Mesendoderm (in vitro differentiated cells): ENCODE measurements at regions not wholly inside any gene's neighbourhood (a gene's known extent, or its start where the extent isn't known, plus 50 kb on each side); places are given as distances from the start of the nearest gene placed in this dataset.

Experiments used
- DNase-seq: peaks from one replicate; pipeline ENCODE4 v3.0.0; 2013
- H2AK5ac ChIP-seq: 2 replicates; pipeline ENCODE4 v1.6.1; 2013; ENCODE audit warnings: low read length, inconsistent platforms
- H2BK120ac ChIP-seq: 2 replicates; pipeline ENCODE4 v1.6.1; 2013; ENCODE audit warnings: low read depth, mild to moderate bottlenecking, low read length, moderate library complexity, mixed read lengths
- H2BK15ac ChIP-seq: replicated peaks from 2 replicates; pipeline ENCODE4 v1.6.1; 2013; ENCODE audit warnings: low read depth, mild to moderate bottlenecking, moderate library complexity
- H2BK5ac ChIP-seq: 2 replicates; pipeline ENCODE4 v1.6.1; 2013; ENCODE audit warnings: low read length, inconsistent platforms
- H3K18ac ChIP-seq: 2 replicates; pipeline ENCODE4 v1.6.1; 2013; ENCODE audit warnings: mild to moderate bottlenecking, low read length, mixed read lengths
- H3K23ac ChIP-seq: one replicate; pipeline ENCODE4 v1.6.1; 2013; ENCODE audit warnings: low read length
- H3K27ac ChIP-seq: 2 replicates; pipeline ENCODE4 v1.5.1; 2013; ENCODE audit warnings: low read depth, mild to moderate bottlenecking, inconsistent platforms, low read length, moderate library complexity
- H3K27me3 ChIP-seq: 2 replicates; pipeline ENCODE4 v1.6.1; 2013; ENCODE audit warnings: low read length, control low read depth, mild to moderate bottlenecking, inconsistent platforms; ENCODE audit not compliant: insufficient read depth, poor library complexity
- H3K36me3 ChIP-seq: 2 replicates; pipeline ENCODE4 v1.6.1; 2013; ENCODE audit warnings: low read length, inconsistent platforms; ENCODE audit not compliant: control insufficient read depth, insufficient read depth
- H3K4ac ChIP-seq: one replicate; pipeline ENCODE4 v1.6.1; 2013; ENCODE audit warnings: low read depth, mild to moderate bottlenecking, low read length, moderate library complexity
- H3K4me1 ChIP-seq: 2 replicates; pipeline ENCODE4 v1.6.1; 2013; ENCODE audit warnings: low read depth, low read length, inconsistent platforms; ENCODE audit not compliant: control insufficient read depth
- H3K4me2 ChIP-seq: 2 replicates; pipeline ENCODE4 v1.6.1; 2013; ENCODE audit warnings: low read length
- H3K4me3 ChIP-seq: 2 replicates; pipeline ENCODE4 v1.5.1; 2013; ENCODE audit warnings: mild to moderate bottlenecking, low read length
- H3K56ac ChIP-seq: one replicate; pipeline ENCODE4 v1.6.1; 2013; ENCODE audit warnings: low read length
- H3K79me1 ChIP-seq: 2 replicates; pipeline ENCODE4 v1.6.1; 2013; ENCODE audit warnings: low read length, inconsistent platforms
- H3K79me2 ChIP-seq: 2 replicates; pipeline ENCODE4 v1.6.1; 2013; ENCODE audit warnings: mild to moderate bottlenecking, low read length; ENCODE audit not compliant: control insufficient read depth, insufficient read depth
- H3K9ac ChIP-seq: 2 replicates; pipeline ENCODE4 v1.6.1; 2013; ENCODE audit warnings: low read length, inconsistent platforms
- H4K5ac ChIP-seq: one replicate; pipeline ENCODE4 v1.6.1; 2013; ENCODE audit warnings: low read length
- H4K8ac ChIP-seq: one replicate; pipeline ENCODE4 v1.6.1; 2013; ENCODE audit warnings: low read depth, mild to moderate bottlenecking, control low read depth, low read length, moderate library complexity
- WGBS: extraction: QIAGEN DNeasy Blood & Tissue Kit; methylation state at CpG from one replicate; pipeline ENCODE4 v1.1.7; 2013; ENCODE audit warnings: low lambda C conversion rate, missing lambda C conversion rate; ENCODE audit not compliant: insufficient coverage; ENCODE audit errors: extremely low coverage; 5-methylcytosine and 5-hydroxymethylcytosine counted together

- H2BK120ac ChIP-seq, result no peak overlapping the region
- no CpG with 5 or more reads among the region's 1 CpG for WGBS
- H3K79me2 ChIP-seq, result no peaks in the 10 kb centered on the region
- no peak overlapping the region for H3K27ac ChIP-seq
- H3K56ac ChIP-seq, result no peak overlapping the region
- H4K5ac ChIP-seq, result no peak overlapping the region
- no peak overlapping the region for H3K4me2 ChIP-seq
- no peak overlapping the region for H3K23ac ChIP-seq
- H3K79me1 ChIP-seq, result no peaks in the 10 kb centered on the region
- H4K8ac ChIP-seq, result no peak overlapping the region
- H3K4me3 ChIP-seq, result no peak overlapping the region
- H3K4me1 ChIP-seq, result no peaks in the 10 kb centered on the region
- H2AK5ac ChIP-seq, result no peak overlapping the region
- no peaks in the 10 kb centered on the region for H3K36me3 ChIP-seq
- no peak overlapping the region for H2BK5ac ChIP-seq
- no peak overlapping the region for H2BK15ac ChIP-seq
- no peaks in the 10 kb centered on the region for H3K27me3 ChIP-seq
- H3K9ac ChIP-seq, result no peak overlapping the region
- H3K4ac ChIP-seq, result no peak overlapping the region
- no peak overlapping the region for H3K18ac ChIP-seq
- DNase-seq, result no peak
These were observed 647.8 kb upstream of the CCDC54 start for GRCh38 chr3:106729481-106729880.

- H3K4me2 ChIP-seq, result no peak overlapping the region
- no peaks in the 10 kb centered on the region for H3K4me1 ChIP-seq
- no peak overlapping the region for H3K27ac ChIP-seq
- WGBS, result no CpG with 5 or more reads among the region's 2 CpGs
- no peaks in the 10 kb centered on the region for H3K79me1 ChIP-seq
- H3K23ac ChIP-seq, result no peak overlapping the region
- no peak overlapping the region for H2BK5ac ChIP-seq
- H3K27me3 ChIP-seq, result no peaks in the 10 kb centered on the region
- no peak overlapping the region for H3K4me3 ChIP-seq
- no peak overlapping the region for H4K8ac ChIP-seq
- H2BK120ac ChIP-seq, result no peak overlapping the region
- H3K4ac ChIP-seq, result no peak overlapping the region
- no peaks in the 10 kb centered on the region for H3K36me3 ChIP-seq
- H3K79me2 ChIP-seq, result no peaks in the 10 kb centered on the region
- no peak overlapping the region for H4K5ac ChIP-seq
- DNase-seq, result no peak
- H3K56ac ChIP-seq, result no peak overlapping the region
- H2BK15ac ChIP-seq, result no peak overlapping the region
- no peak overlapping the region for H3K9ac ChIP-seq
- no peak overlapping the region for H2AK5ac ChIP-seq
- no peak overlapping the region for H3K18ac ChIP-seq
These were observed 646.0 kb upstream of the CCDC54 start for GRCh38 chr3:106731230-106731629.

- no peak overlapping the region for H4K8ac ChIP-seq
- no peak overlapping the region for H2AK5ac ChIP-seq
- H3K23ac ChIP-seq, result no peak overlapping the region
- H3K4me2 ChIP-seq, result no peak overlapping the region
- DNase-seq, result no peak
- H4K5ac ChIP-seq, result no peak overlapping the region
- H3K4me1 ChIP-seq, result no peaks in the 10 kb centered on the region
- no CpG with 5 or more reads among the region's 1 CpG for whole genome bisulfite sequencing
- H3K18ac ChIP-seq, result no peak overlapping the region
- no peak overlapping the region for H3K27ac ChIP-seq
- H3K4me3 ChIP-seq, result no peak overlapping the region
- no peaks in the 10 kb centered on the region for H3K36me3 ChIP-seq
- no peak overlapping the region for H3K9ac ChIP-seq
- no peak overlapping the region for H2BK5ac ChIP-seq
- no peak overlapping the region for H2BK120ac ChIP-seq
- H3K79me1 ChIP-seq, result no peaks in the 10 kb centered on the region
- no peak overlapping the region for H2BK15ac ChIP-seq
- H3K27me3 ChIP-seq, result no peaks in the 10 kb centered on the region
- H3K79me2 ChIP-seq, result no peaks in the 10 kb centered on the region
- H3K4ac ChIP-seq, result no peak overlapping the region
- no peak overlapping the region for H3K56ac ChIP-seq
These were observed 642.5 kb upstream of the CCDC54 start for GRCh38 chr3:106734712-106735111.

- Histone ChIP-seq H3K4me3 (no peak overlapping the region), H3K4me1 (no peaks in the 10 kb centered on the region), H2BK5ac (no peak overlapping the region), H2BK15ac (no peak overlapping the region), H3K79me2 (no peaks in the 10 kb centered on the region), H3K56ac (no peak overlapping the region), H3K4ac (no peak overlapping the region), H3K9ac (no peak overlapping the region), H3K18ac (no peak overlapping the region), H4K8ac (no peak overlapping the region), H3K27ac (no peak overlapping the region), H4K5ac (no peak overlapping the region), H3K27me3 (no peaks in the 10 kb centered on the region), H3K23ac (no peak overlapping the region), H3K79me1 (no peaks in the 10 kb centered on the region), H2BK120ac (no peak overlapping the region), H2AK5ac (no peak overlapping the region), H3K4me2 (no peak overlapping the region), H3K36me3 (no peaks in the 10 kb centered on the region)
- no peak for DNase-seq
- WGBS, result no CpG with 5 or more reads among the region's 1 CpG
These were observed 640.0 kb upstream of the CCDC54 start for GRCh38 chr3:106737265-106737664.

- Histone ChIP-seq H2BK15ac (no peak overlapping the region), H3K27ac (no peak overlapping the region), H3K23ac (no peak overlapping the region), H4K8ac (no peak overlapping the region), H3K56ac (no peak overlapping the region), H2AK5ac (no peak overlapping the region), H3K9ac (no peak overlapping the region), H4K5ac (no peak overlapping the region), H2BK5ac (no peak overlapping the region), H3K4me2 (no peak overlapping the region), H3K27me3 (no peaks in the 10 kb centered on the region), H3K18ac (no peak overlapping the region), H3K36me3 (no peaks in the 10 kb centered on the region), H3K4ac (no peak overlapping the region), H3K4me3 (no peak overlapping the region), H3K4me1 (no peaks in the 10 kb centered on the region), H2BK120ac (no peak overlapping the region), H3K79me1 (no peaks in the 10 kb centered on the region), H3K79me2 (no peaks in the 10 kb centered on the region)
- DNase-seq, result no peak
- WGBS, result no CpG with 5 or more reads among the region's 1 CpG
These were observed 637.1 kb upstream of the CCDC54 start for GRCh38 chr3:106740116-106740515.

- Histone ChIP-seq H3K4me3 (no peak overlapping the region), H4K8ac (no peak overlapping the region)
- DNase-seq, result peak; percentile 21
These were observed 631.7 kb upstream of the CCDC54 start for GRCh38 chr3:106745344-106746168.

More at GRCh38 chr3:106745344-106746168, 631.7 kb upstream of the CCDC54 start:
- Histone ChIP-seq H3K79me2 (no peaks in the 10 kb centered on the region), H3K27me3 (no peaks in the 10 kb centered on the region), H3K23ac (no peak overlapping the region), H3K4me1 (no peaks in the 10 kb centered on the region), H3K27ac (no peak overlapping the region), H3K4me2 (no peak overlapping the region), H3K4ac (no peak overlapping the region), H2BK15ac (no peak overlapping the region), H3K18ac (no peak overlapping the region), H3K56ac (no peak overlapping the region), H3K79me1 (no peaks in the 10 kb centered on the region), H2BK120ac (no peak overlapping the region), H2BK5ac (no peak overlapping the region), H3K36me3 (no peaks in the 10 kb centered on the region), H2AK5ac (no peak overlapping the region), H3K9ac (no peak overlapping the region), H4K5ac (no peak overlapping the region)
- WGBS, result 100% methylated on average over 1 of the region's 7 CpGs
